B cell (primary cell): ENCODE measurements at regions not wholly inside any gene's neighbourhood (a gene's known extent, or its start where the extent isn't known, plus 50 kb on each side); places are given as distances from the start of the nearest gene placed in this dataset.

Source experiments
- ATAC-seq: fragments of 200-7000 bp; cut with Tn5 transposase; one replicate; pipeline ENCODE4 v1.10.0; 2021; ENCODE audit warnings: low read depth, mild to moderate bottlenecking, moderate number of reproducible peaks, moderate library complexity
- CTCF ChIA-PET: fragments of 350-600 bp; sonication (Branson Sonifier 250); formaldehyde crosslinking; loops from one replicate; lab custom pipeline; 2021; ENCODE audit warnings: antibody characterized with exemption, inconsistent platforms; lab: Charles Lee
- POLR2A ChIA-PET: fragments of 350-600 bp; sonication (Branson Sonifier 250); formaldehyde crosslinking; loops from one replicate; lab custom pipeline; 2021; ENCODE audit warnings: antibody characterized with exemption; lab: Charles Lee
- DNase-seq: peaks from one replicate; pipeline ENCODE4 v3.0.0; 2013
- H2AFZ ChIP-seq: 2 replicates; pipeline ENCODE4 v1.6.1; 2012; ENCODE audit warnings: mild to moderate bottlenecking, low read depth, low read length; ENCODE audit not compliant: insufficient read depth, poor library complexity, severe bottlenecking
- H3K27ac ChIP-seq, 2 donors: 1 replicate in 1 of 2; 2 replicates in 1 of 2; pipeline ENCODE4 v1.5.1; 2012 to 2013; ENCODE audit warnings: low read length in 2 of 2, mild to moderate bottlenecking in 2 of 2, moderate library complexity in 1 of 2
- H3K27me3 ChIP-seq, 4 experiments: fragments of 200-600 bp in 1 of 4; sonication (generic) in 1 of 4; replicated peaks in 1 of 4; 1 replicate in 2 of 4; 2 replicates in 2 of 4; pipeline versions ENCODE4 v1.6.1 to v1.7.0; 2013 to 2016; ENCODE audit warnings: low read length in 3 of 4, mild to moderate bottlenecking in 2 of 4, mixed read lengths in 1 of 4, moderate library complexity in 1 of 4; ENCODE audit not compliant: insufficient read depth in 4 of 4, control insufficient read depth in 3 of 4; ENCODE audit errors: control extremely low read depth in 1 of 4
- H3K36me3 ChIP-seq, 2 experiments: replicated peaks in 1 of 2; 1 replicate in 1 of 2; 2 replicates in 1 of 2; pipeline versions ENCODE4 v1.6.1 to v1.7.1; 2013; ENCODE audit warnings: low read length in 1 of 2; ENCODE audit not compliant: insufficient read depth in 2 of 2, control insufficient read depth in 1 of 2; ENCODE audit errors: control extremely low read depth in 1 of 2, extremely low read depth in 1 of 2
- H3K4me1 ChIP-seq, 2 donors: fragments of 200-600 bp in 1 of 2; sonication (generic) in 1 of 2; 1 replicate in 1 of 2; 2 replicates in 1 of 2; pipeline versions ENCODE4 v1.5.1 to v1.6.1; 2013 to 2017; ENCODE audit warnings: low read length in 2 of 2; ENCODE audit not compliant: control insufficient read depth in 2 of 2, insufficient read depth in 2 of 2
- H3K4me2 ChIP-seq: replicated peaks from 2 replicates; pipeline ENCODE3; 2012; ENCODE audit warnings: mild to moderate bottlenecking, low read depth, low read length; ENCODE audit not compliant: poor library complexity, severe bottlenecking
- H3K4me3 ChIP-seq, 5 experiments: fragments of 200-600 bp in 1 of 5; sonication (generic) in 1 of 5; 1 replicate in 3 of 5; 2 replicates in 2 of 5; pipeline versions ENCODE4 v1.5.1 to v1.7.0; 2011 to 2016; ENCODE audit warnings: low read length in 4 of 5, mild to moderate bottlenecking in 4 of 5, low read depth in 2 of 5, control low read depth in 1 of 5, moderate library complexity in 1 of 5; ENCODE audit not compliant: insufficient read depth in 1 of 5; ENCODE audit errors: control extremely low read depth in 1 of 5, extremely low read depth in 1 of 5
- H3K79me2 ChIP-seq: fragments of 200-600 bp; sonication (generic); one replicate; pipeline ENCODE4 v1.6.0; 2016; ENCODE audit warnings: low read length; ENCODE audit not compliant: control insufficient read depth, insufficient read depth
- H3K9ac ChIP-seq: fragments of 200-600 bp; sonication (generic); 2 replicates; pipeline ENCODE4 v1.6.1; 2017; ENCODE audit warnings: mild to moderate bottlenecking, low read length, moderate library complexity
- H3K9me3 ChIP-seq, 3 donors: one replicate each; pipeline versions ENCODE4 v1.6.1 to v1.7.1; 2013; ENCODE audit warnings: low read length in 2 of 3; ENCODE audit not compliant: control insufficient read depth in 2 of 3, insufficient read depth in 1 of 3; ENCODE audit errors: control extremely low read depth in 1 of 3
- H4K20me1 ChIP-seq: 2 replicates; pipeline ENCODE4 v1.6.0; 2012; ENCODE audit warnings: mild to moderate bottlenecking, low read length; ENCODE audit not compliant: insufficient read depth, control insufficient read depth, poor library complexity, severe bottlenecking
- H3K27ac Mint-ChIP-seq: one replicate; pipeline ENCODE4 v1.8.0; 2021; ENCODE audit warnings: mixed read lengths
- H3K27me3 Mint-ChIP-seq: one replicate; pipeline ENCODE4 v1.8.0; 2021; ENCODE audit warnings: mixed read lengths
- H3K4me1 Mint-ChIP-seq: one replicate; pipeline ENCODE4 v1.8.0; 2021; ENCODE audit warnings: mixed read lengths
- H3K4me3 Mint-ChIP-seq: one replicate; pipeline ENCODE4 v1.8.0; 2021; ENCODE audit warnings: mixed read lengths
- H3K9me3 Mint-ChIP-seq: one replicate; pipeline ENCODE4 v1.8.0; 2022; ENCODE audit warnings: mixed read lengths; ENCODE audit not compliant: insufficient read depth
- CTCF ChIP-seq: fragments of 200-600 bp; IDR thresholded peaks from one replicate; pipeline ENCODE4 v1.8.0; 2022; ENCODE audit warnings: antibody characterized with exemption, mild to moderate bottlenecking
- EZH2 ChIP-seq: IDR thresholded peaks from 2 replicates; pipeline ENCODE4 v1.6.1; 2012; ENCODE audit warnings: borderline replicate concordance, low read depth, mild to moderate bottlenecking, moderate library complexity, low read length; ENCODE audit not compliant: insufficient read depth, poor library complexity, severe bottlenecking
- WGBS: methylation state at CpG from one replicate; pipeline ENCODE4 v1.1.5; 2013; ENCODE audit warnings: missing lambda C conversion rate; ENCODE audit not compliant: insufficient coverage; 5-methylcytosine and 5-hydroxymethylcytosine counted together
- intact Hi-C: fragments of 100-400 bp; cut with micrococcal nuclease; formaldehyde crosslinking; loops from one replicate; pipeline ENCODE4 v1.10.0; 2022

DNA sequence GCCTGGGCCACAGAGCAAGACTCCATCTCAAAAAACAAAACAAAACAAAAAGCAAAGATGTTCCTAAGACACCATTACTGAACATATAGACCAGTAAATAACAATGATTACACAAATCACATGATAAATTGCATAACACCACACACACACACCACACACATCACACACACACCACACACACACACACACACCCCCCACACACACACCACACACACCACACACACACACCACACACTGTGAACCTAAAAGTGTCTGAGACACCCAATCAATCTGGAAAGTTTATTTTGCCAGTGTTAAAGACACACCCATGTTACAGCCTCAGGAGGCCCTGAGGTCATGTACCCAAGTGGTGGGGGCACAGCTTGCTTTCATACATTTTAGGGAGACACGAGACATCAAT is 62.6 kb upstream of the ASAP2 start:
- Histone ChIP-seq H3K36me3 (no peaks in the 10 kb centered on the region), H3K27ac (no peak overlapping the region), H3K27me3 (peaks cover 0 to 10% (median 0%) of the 10 kb centered on the region in 4 experiments), H3K4me1 (peaks cover 7 to 8% of the 10 kb centered on the region in 2 donors), H3K4me2 (no peak overlapping the region), H3K4me3 (no peak overlapping the region), H3K9me3 (no peaks in the 10 kb centered on the region), H2AFZ (no peak overlapping the region), H4K20me1 (no peaks in the 10 kb centered on the region), H3K79me2 (no peaks in the 10 kb centered on the region), H3K9ac (no peak overlapping the region)
- CTCF ChIA-PET, result interaction anchor here (1.1 to 1.4 kb wide), 2 partner anchors 672 to 905 kb away, joined by 3 to 4 read pairs; no protein-coding TSS in a partner anchor
- Mint-ChIP-seq H3K4me3 (no peak overlapping the region), H3K4me1 (peaks cover 5% of the 10 kb centered on the region), H3K27me3 (peaks cover 25% of the 10 kb centered on the region), H3K9me3 (no peaks in the 10 kb centered on the region), H3K27ac (no peak overlapping the region)
- DNase-seq (no peak), ATAC-seq (no peak)
- no peak for TF ChIP-seq EZH2
- TF ChIP-seq CTCF, result no peak
- intact Hi-C loops, result no loop called here
- WGBS, result no CpG with 5 or more reads among the region's 1 CpG
- POLR2A ChIA-PET, result no interaction called here

DNA sequence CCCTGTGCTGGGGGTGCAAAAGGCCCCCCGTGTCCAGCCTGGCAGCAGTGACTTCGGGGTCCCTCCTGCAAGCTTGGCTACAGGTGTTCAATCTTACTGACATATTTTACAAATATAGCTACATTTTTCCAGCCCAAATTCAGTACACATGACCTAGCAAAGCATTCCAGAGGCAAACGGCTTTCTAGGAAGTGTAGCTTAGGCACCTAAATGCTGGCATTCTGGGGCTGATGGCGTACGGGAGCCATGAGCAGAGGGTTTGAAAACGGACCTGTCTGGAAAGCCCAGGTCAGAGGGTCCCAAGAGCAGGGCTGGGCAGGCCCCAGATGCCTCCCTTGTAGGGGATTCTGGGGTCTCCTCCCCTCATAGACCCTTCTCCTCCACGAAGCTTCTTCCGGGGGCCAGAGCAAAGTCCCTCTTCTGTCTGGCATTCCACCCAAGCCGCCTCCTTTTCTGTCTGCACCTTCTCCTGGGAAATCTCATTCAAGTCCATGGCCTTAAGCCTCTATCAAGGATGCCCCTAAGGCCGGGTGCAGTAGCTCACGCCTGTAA is 63.3 kb upstream of the ASAP2 start:
- intact Hi-C loops, result loop anchor here (2.0 kb wide), 1 partner anchor 639 kb away; no protein-coding TSS in a partner anchor
- CTCF ChIA-PET, result interaction anchor here (0.8 to 3.0 kb wide), 7 partner anchors 11 to 949 kb away, joined by 3 to 12 read pairs (median 3); no protein-coding TSS in a partner anchor
- Histone ChIP-seq H3K9me3 (no peaks in the 10 kb centered on the region), H4K20me1 (no peaks in the 10 kb centered on the region), H2AFZ (peak overlapping the region; percentile 73), H3K27ac (no peak overlapping the region), H3K36me3 (no peaks in the 10 kb centered on the region), H3K27me3 (peaks cover 0 to 10% (median 0%) of the 10 kb centered on the region in 4 experiments), H3K4me2 (peak overlapping the region; percentile 72), H3K4me1 (peaks cover 7 to 8% of the 10 kb centered on the region in 2 donors), H3K9ac (peak overlapping the region; percentile 37), H3K79me2 (no peaks in the 10 kb centered on the region), H3K4me3 (peak overlapping the region in 1 of 5 experiments; percentile 1)
- ATAC-seq (no peak), DNase-seq (no peak)
- no peak for TF ChIP-seq EZH2
- TF ChIP-seq CTCF, result no peak
- Mint-ChIP-seq H3K27ac (no peak overlapping the region), H3K27me3 (peaks cover 27% of the 10 kb centered on the region), H3K4me1 (peaks cover 5% of the 10 kb centered on the region), H3K9me3 (no peaks in the 10 kb centered on the region), H3K4me3 (peak overlapping the region; percentile 34)
- WGBS, result 71% methylated on average over 10 of the region's 11 CpGs
- POLR2A ChIA-PET, result no interaction called here
